ENCODE measurements at regions not wholly inside any gene's neighbourhood (a gene's known extent, or its start where the extent isn't known, plus 50 kb on each side); places are given as distances from the start of the nearest gene placed in this dataset.
A peak's percentile ranks its signal among the peaks of the same experiment; 100 is the strongest.
"Not testable (repeated sequence)": the region's sequence is repeated elsewhere in the genome, so short reads cannot be mapped to it uniquely, and the experiment has no call there.

- H3K27me3 ChIP-seq (ENCODE audit: control insufficient read depth in 1 of 2, insufficient read depth in 2 of 2, low read length in 2 of 2) = no peaks in the 10 kb centered on the region
- H3K9me3 ChIP-seq (ENCODE audit: low read length) = peaks cover 11% of the 10 kb centered on the region; the same call in 1 of the 2 replicates
- no peaks in the 10 kb centered on the region for H4K20me1 ChIP-seq (ENCODE audit: insufficient read depth, low read length)
- BruUV-seq (replicated peaks) = no TSS peak
- H3K36me3 ChIP-seq (replicated peaks in 1 of 2; ENCODE audit: control insufficient read depth in 1 of 2, insufficient read depth in 2 of 2, low read length in 2 of 2) = no peaks in the 10 kb centered on the region
- TF ChIP-seq BCL6 (CRISPR knock-in tag; IDR thresholded peaks at IDR 0.05) (no peak), MNT (IDR thresholded peaks at IDR 0.05) (peak; percentile 49)
- no peak overlapping the region for H3K4me2 ChIP-seq (ENCODE audit: low read depth, low read length)
- CTCF ChIA-PET (ENCODE audit: low intra/inter-chr PET ratio, low total read pairs) = no interaction called here
- no peak overlapping the region for H3K9ac ChIP-seq (ENCODE audit: insufficient read depth, low read depth, low read length)
- WGBS (ENCODE audit: low lambda C conversion rate) = 39% methylated on average over 2 of the region's 2 CpGs
- POLR2A ChIA-PET = no interaction called here
- H2AFZ ChIP-seq (ENCODE audit: low read length) = no peak overlapping the region
- no peak for FAIRE-seq
- no peaks in the 10 kb centered on the region for H3K4me1 ChIP-seq (ENCODE audit: insufficient read depth, low read length)
- no peak for DNase-seq (ENCODE audit: low spot score)
- H3K27ac ChIP-seq (ENCODE audit: extremely low read length, insufficient read depth, low read length) = no peak overlapping the region
- no peak for ATAC-seq
- no peaks in the 10 kb centered on the region for H3K79me2 ChIP-seq (ENCODE audit: insufficient read depth, low read length)
- intact Hi-C loops (cut with micrococcal nuclease; ENCODE audit: unreplicated experiment) = no loop called here
- in situ Hi-C loops (cut with HindIII; ENCODE audit: extremely low pct_ligation_motif_present, low pct_unique_long_range_greater_than_20kb) = loop anchor here (25.0 kb wide), 1 partner anchor 105 kb away; no protein-coding TSS in a partner anchor
- no peak overlapping the region for H3K4me3 ChIP-seq (replicated peaks in 1 of 3; ENCODE audit: insufficient read depth in 1 of 3, low read depth in 2 of 3, low read length in 3 of 3)
Observed at GRCh38 chr3:89957451-89957850, 850.0 kb downstream of the EPHA3 start.

GRCh38 chr3:89958163-89958562 is 850.7 kb downstream of the EPHA3 start:
- DNase-seq (ENCODE audit: low spot score); CTCF ChIA-PET (ENCODE audit: low intra/inter-chr PET ratio, low total read pairs); H3K79me2 ChIP-seq (ENCODE audit: insufficient read depth, low read length); ATAC-seq; FAIRE-seq; H3K4me1 ChIP-seq (ENCODE audit: insufficient read depth, low read length); H4K20me1 ChIP-seq (ENCODE audit: insufficient read depth, low read length); H3K36me3 ChIP-seq (replicated peaks in 1 of 2; ENCODE audit: control insufficient read depth in 1 of 2, insufficient read depth in 2 of 2, low read length in 2 of 2); H3K4me3 ChIP-seq (replicated peaks in 1 of 3; ENCODE audit: insufficient read depth in 1 of 3, low read depth in 2 of 3, low read length in 3 of 3); H2AFZ ChIP-seq (ENCODE audit: low read length); POLR2A ChIA-PET; H3K4me2 ChIP-seq (ENCODE audit: low read depth, low read length); H3K27ac ChIP-seq (ENCODE audit: extremely low read length, insufficient read depth, low read length); intact Hi-C loops (cut with micrococcal nuclease; ENCODE audit: unreplicated experiment); H3K9ac ChIP-seq (ENCODE audit: insufficient read depth, low read depth, low read length); H3K27me3 ChIP-seq (ENCODE audit: control insufficient read depth in 1 of 2, insufficient read depth in 2 of 2, low read length in 2 of 2); BruUV-seq (replicated peaks): not testable (repeated sequence)
- WGBS (ENCODE audit: low lambda C conversion rate) = no CpG with 5 or more reads among the region's 9 CpGs
- peak; percentile 47; the same call in 1 of the 2 replicates for TF ChIP-seq ZNF281 (CRISPR knock-in tag; IDR thresholded peaks at IDR 0.05; ENCODE audit: borderline replicate concordance)
- H3K9me3 ChIP-seq (ENCODE audit: low read length) = peaks cover 11% of the 10 kb centered on the region; the same call in 1 of the 2 replicates
- in situ Hi-C loops (cut with HindIII; ENCODE audit: extremely low pct_ligation_motif_present, low pct_unique_long_range_greater_than_20kb) = loop anchor here (25.0 kb wide), 1 partner anchor 104 kb away; no protein-coding TSS in a partner anchor

All from HepG2 (cell line).